Upper lobe of left lung (tissue), 4 donors: ENCODE measurements at regions not wholly inside any gene's neighbourhood (a gene's known extent, or its start where the extent isn't known, plus 50 kb on each side); places are given as distances from the start of the nearest gene placed in this dataset.

Experiments
- CTCF ChIP-seq, 6 experiments: fragments of 450-650 bp in 4 of 6; fragments of 200-600 bp in 2 of 6; sonication (generic) in 2 of 6; IDR thresholded peaks; one replicate each; pipeline ENCODE4 v1.5.1; 2016 to 2019; ENCODE audit warnings: antibody characterized with exemption in 6 of 6
- POLR2A ChIP-seq, 4 donors: fragments of 450-650 bp; IDR thresholded peaks; one replicate each; pipeline ENCODE4 v1.5.1; 2016 to 2017; ENCODE audit warnings: antibody characterized with exemption in 4 of 4, mild to moderate bottlenecking in 2 of 4
- POLR2AphosphoS5 ChIP-seq, 2 donors: sonication (generic); formaldehyde crosslinking; IDR thresholded peaks; one replicate each; pipeline ENCODE4 v1.5.1; 2017; ENCODE audit warnings: antibody characterized with exemption in 2 of 2

- no peak for TF ChIP-seq CTCF (IDR thresholded peaks at IDR 0.05)
- TF ChIP-seq POLR2A (IDR thresholded peaks at IDR 0.05), result no peak
- TF ChIP-seq POLR2AphosphoS5 (IDR thresholded peaks at IDR 0.05), result no peak
Measured at GRCh38 chr16:80296034-80296433, 244.8 kb upstream of the DYNLRB2 start.
